HS-5 (cell line): ENCODE measurements at regions not wholly inside any gene's neighbourhood (a gene's known extent, or its start where the extent isn't known, plus 50 kb on each side); places are given as distances from the start of the nearest gene placed in this dataset.

Experiments
- DNase-seq: peaks from one replicate; pipeline ENCODE4 v3.0.0-alpha.2; 2012; ENCODE audit warnings: low read depth

DNA sequence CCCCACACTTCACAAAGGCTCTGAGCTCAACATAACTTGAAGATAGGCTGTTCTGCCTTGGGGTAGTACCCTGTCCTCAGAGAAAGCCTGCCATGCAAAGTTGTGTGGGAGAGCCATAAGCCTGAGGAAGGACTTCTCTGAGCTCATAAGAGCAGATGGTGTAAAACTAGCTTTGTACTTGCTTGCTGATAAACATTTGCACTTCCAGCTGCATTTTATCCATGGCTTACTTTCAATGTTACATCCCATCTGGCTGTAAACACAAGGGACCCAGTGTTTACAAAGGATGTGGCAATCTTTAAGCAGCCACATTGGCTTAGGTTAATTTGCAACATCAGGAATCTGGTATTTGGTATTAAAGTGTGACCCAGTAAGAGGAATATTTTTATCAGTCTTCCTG lies 258.1 kb downstream of the IPO8 start:
- no peak for DNase-seq

DNA sequence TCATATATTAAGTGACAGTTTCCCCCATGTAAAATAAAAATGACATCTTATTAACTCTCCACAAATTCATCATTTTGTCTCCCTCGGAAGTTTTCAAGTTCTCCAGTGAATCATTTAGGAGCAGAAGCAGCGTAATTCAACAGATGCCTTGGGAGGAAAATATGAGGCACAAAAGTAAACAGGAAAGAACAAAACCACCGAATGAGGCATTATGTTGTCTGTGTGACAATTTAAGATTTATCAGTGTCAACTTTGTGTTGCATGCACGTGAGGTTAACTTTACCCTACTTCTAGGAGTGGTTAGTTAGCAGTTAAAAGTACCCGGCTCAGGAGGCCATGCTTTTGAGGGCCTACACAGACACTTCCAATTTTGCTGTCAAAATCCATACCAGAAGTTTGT lies 258.6 kb downstream of the IPO8 start:
- DNase-seq: no peak

DNA sequence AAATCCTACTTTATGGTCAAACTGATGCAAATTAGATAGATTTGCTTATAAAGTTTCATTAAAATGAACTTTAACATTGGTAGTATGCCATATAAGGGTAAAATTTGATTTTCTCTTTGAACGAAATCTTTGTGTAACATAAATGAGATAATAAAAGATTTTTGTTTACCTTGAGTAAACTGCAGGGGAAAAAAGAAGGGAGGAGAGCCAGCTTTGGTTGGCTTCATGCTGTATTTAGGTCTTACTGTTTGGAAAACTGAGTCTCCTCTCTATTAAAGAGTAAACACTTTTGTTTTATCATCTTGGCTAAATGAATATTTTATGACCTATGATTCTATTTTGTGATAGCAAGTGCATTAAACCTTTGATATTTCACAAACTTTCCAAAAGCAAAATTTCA lies 267.6 kb downstream of the IPO8 start:
- DNase-seq: no peak

DNA sequence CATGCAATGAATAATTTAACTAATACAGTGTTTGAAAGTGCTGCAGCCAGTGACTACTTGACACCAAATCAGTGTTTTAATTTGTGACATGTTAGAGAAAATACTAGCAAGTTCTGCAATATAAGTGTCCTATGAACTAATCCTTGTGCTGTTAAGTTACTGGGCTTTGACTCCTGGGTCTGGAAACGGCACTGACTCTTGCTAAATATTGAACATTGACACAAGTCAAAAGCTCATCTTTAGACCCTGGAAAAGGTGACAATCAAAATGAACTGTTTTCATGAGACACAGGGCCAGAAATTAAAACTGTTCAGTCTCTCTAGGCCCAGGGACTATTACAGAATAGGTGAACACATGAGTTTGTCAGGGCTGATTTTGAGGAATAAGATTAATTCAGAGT lies 268.1 kb downstream of the IPO8 start:
- no peak for DNase-seq

DNA sequence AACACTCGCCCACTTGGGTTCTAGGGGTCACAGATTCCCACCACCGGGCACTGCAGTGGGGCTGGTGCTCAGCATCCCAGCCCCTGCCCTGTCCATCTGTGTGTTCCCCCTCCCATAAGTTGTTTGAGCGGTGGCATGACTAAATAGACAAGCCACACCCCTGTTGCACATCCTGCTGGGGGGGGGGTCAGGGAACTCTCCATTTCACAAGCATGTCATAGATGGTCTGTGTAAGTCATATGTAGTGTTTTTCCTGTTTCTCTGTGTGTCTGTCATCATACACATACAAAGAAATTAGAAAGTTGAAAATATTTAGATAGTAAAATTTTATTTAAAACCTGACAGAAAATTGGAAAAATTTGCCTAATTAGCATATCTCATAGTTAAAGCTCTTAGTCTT lies 270.2 kb downstream of the IPO8 start:
- DNase-seq: no peak

DNA sequence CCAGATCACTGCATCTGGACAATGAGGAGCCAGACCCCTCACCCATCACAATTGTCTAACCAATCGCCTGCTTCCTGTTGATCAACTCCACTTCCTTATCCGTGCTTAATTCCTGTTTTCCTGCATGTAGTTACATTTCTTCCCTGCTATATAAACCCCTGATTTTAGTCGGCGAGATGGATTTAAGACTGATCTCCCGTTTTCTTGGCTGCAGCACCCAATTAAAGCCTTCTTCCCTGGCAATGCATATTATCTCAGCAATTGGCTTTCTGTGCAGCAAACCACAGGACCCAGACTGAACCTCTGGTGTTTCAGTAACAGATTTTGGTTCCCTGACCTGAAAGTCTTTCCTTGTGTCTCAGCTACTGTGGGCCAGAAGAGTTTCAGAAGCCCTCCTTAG lies 272.3 kb downstream of the IPO8 start:
- no peak for DNase-seq

DNA sequence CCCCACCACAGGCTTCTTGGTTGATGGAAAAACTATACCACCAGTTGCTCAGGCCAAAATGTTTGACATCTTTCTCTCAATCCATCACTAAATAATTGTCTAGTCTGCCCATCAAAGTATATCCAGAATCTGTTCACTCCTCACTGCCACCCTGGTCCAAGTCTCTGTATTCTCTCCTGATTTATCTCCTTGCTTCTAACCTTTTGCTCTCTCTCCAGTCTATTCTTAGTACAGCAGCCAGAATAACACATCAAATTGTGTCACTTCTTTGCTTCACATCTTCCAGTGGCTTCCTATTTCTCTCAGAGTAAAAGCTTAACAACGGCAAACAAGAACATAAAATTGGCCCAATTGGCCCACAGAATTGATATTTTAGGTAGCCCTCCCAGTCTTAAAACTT lies 272.8 kb downstream of the IPO8 start:
- no peak for DNase-seq

DNA sequence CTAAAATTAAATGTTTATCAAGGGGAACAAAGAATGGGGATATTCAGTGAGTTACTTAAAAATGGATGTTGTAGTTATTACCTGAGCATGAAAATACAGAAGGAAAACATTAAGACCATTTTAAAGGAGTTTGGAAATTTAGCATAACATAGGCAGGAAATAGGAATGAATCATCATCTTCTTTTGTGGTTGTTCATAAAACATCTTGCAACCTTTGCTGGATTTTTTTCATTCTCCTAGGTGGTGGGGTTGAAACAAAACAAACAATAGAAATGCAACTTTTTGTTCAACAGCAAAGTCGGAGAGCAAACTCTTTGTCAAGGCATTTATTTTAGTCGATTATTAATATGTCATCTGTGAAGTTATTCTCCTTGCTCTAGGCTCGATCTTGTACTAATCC lies 275.1 kb downstream of the IPO8 start:
- no peak for DNase-seq

DNA sequence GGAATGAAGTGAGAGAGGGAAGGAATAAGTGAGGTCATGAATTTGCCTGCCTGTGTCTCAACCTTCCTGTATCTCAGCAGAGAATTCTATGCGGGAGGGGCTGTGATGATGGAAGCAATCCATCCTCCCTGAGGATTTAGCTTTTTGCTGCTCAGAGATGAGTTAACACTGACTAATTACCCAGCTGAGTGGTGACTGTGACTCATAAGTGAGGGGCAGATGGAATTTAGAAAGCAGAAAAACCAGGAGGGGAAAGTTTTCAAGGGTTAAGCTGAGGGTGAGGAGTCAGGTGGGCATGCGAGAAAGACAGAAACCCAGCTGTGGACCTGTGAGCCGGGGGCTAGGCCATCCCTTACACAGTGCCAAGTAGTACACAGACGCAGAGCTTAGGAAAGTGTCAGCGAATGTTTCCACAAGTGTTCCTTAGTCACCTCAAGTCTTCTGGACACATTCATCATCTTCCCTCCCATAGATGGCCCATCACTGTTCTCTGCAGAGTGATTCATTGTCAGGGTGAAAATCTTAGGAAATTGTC lies 277.9 kb downstream of the IPO8 start:
- peak; percentile 99 for DNase-seq

DNA sequence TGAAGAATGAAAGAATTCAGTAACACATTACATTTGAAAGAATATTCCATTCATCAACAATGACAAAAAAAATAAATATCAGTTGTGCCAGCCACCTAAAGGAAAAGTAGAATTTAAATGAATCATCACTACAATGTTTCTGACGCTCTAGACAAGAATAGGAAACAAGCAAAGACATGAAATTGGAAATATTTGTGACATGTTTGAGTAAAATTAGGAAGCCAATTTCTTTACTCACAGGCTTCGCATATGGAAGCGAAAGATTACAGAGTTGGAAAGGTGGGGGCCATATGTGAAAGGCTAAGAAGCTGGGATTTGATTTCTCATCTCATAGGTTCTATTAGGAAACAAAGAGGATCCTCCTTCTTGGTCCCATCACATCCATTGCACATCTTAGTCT lies 279.0 kb downstream of the IPO8 start:
- no peak for DNase-seq

DNA sequence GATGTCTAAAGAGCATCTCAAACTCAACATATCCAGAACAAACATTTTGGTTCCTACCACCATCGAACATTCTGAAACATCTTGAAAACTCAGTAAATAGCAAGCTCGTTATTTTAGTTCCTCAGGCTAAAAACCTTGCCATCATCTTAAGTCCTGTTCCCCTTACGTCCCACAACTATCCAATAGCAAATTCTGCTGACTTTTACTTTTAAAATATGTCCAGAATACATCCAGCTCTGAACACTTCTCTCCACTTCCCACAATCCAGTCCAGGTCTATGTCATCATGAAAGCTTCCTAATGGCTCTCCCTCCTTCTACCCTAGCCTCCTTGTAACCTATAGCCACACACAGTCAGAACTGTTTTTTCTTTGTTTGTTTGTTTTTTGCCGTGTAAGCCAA lies 279.9 kb downstream of the IPO8 start:
- no peak for DNase-seq

DNA sequence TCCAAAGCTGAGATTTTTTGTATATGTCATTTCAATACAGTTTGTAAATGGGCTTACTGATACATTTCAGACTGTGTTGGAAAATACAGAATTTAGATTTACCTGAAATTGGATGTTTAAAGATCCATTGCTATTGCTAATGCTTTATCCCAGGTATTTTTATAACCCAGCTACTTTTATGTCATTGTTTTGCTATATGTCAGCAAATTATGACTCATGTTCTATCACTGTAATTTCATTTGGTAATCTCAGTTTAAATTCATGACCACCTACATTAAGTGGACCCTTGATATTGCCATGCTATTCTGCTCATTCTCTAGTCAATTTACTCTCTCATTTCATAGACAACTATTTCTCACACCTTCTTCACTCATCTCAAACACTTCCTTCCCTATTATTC lies 281.2 kb downstream of the IPO8 start:
- DNase-seq: no peak

DNA sequence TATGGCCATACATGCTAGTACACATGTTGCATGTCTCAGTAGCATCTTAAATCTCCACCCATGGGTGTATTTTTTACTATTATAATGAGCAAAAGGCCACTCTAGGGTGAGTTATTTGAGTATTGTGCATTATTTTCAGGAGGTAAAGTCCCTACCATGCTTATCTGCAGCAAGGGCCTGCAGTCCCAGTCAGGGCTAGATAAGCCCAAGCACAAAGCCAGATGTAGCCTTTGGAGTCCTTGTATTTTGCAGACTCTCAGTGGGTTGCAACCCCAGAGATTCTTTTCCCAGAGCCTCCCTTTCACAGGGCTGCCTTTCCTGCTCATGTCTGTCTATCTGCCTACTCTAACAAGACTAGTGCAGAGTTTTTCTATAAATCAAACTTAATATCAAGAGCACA lies 295.3 kb downstream of the IPO8 start:
- DNase-seq: no peak

DNA sequence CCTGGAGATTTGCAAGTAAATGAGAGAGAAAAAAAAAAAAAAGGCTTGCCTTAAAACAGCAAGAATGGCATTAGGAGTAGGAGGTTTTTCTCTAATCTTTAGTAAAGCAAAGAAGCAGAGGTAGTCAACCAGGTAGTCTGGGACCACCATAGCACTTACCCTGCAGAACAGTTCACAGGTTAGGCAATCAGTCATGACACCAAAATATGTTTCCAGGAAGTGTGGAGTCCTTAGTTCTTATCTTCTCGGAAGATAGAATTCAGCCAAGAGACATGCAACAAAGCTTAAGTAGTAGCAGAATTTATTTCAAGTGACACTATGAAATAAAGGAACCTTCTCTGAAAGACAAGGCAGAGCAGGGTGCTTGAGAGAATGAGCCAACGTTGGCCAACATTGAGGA lies 295.8 kb downstream of the IPO8 start:
- DNase-seq: no peak

DNA sequence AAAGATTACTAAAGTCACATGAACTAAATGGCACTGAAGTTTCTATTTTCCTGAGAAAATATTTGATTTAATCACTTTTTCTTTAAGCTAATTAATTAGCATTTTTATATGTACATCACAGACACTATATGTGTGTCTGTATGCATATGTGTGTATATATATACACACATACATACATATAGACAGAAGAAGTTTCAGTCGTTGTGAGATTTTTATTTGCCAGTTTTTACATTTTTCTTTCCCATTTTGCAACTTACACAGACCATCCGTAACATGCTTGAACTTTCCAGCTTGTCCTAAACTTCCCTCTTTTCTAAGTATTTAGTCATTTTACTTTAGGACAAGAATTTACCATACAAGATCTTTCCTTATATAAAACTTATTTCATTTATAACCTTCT lies 299.1 kb downstream of the IPO8 start:
- DNase-seq: no peak

DNA sequence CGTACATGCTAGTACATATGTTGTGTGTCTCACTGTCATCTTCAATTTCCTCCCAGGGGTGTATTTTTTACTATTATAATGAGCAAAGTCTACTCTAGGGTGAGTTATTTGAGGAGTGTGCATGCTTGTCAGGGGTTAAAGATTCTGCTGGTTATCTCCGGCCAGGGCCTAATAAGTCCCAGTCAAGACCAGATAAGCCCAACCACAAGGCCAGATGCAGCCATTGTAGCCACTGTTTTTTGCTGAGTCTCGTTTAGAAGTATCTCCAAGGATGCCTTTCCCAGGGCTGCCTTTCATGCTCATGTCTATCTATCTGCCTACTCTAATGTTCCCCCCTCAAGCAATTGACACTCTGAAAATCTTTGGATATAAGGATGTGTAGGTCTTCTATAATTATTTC lies 300.5 kb downstream of the IPO8 start:
- DNase-seq: no peak

DNA sequence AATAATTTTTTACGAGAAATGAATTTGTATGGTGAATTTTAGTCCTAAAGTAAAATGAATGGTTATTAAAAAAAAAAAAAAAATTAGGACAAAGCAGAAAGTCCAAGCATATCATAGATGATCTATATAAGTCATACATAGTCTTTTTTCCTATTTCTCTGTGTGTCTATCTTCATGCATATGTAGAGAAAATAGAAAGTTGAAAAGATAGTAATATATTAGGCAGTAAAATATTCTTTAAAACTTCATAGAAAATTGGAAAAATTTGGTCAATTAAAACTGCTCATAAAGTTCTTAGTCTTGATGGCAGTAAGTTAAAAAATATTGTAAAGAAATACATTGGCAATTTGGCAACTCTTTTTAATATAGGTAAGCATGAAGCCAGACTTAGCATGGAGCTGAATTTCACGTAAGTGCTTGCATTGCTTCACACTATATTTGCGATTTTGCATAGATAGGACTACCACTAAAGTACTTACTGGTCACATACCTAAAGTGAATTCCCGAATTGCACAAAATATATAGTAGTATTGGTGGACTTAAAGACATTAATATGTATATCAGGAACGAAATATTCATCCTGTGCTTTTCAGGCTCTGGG lies 303.8 kb downstream of the IPO8 start:
- no peak for DNase-seq

DNA sequence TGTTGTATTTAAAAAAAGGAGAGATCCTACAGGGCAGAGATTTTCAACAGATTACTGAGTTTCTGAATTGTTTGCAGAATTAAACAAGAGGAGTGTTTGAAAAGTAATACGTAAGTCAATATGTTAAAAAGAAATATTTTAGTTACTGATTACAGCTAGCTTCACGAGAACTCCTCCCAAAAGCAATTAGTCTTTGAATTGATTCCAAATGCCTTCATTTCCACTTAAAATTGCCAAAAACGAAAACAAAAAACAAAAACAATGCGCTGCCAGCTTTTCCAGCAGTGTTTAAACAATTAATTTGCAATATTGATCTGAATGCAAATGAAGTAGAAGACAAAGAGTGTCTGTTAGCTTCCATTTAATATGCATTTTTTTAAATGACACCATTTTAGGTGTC lies 310.0 kb downstream of the IPO8 start:
- DNase-seq: no peak

DNA sequence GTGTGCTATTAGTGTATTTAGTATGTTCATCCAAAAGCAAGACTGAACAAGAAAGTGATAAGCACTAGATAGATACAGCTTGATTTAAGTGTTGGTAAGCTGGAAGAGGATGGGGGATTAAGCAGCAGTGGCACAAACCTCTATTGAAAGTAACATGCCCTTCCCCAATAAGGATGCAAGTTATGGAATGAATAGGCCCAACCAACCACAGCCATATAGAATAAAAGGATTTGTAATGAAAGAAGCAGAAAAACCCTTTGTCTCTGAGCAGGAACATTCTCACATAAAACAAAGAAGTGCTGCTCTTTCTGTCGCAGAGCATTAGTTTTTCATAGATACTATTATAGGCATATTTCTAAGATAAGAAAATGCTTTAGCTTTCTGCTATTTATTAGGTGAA lies 310.7 kb downstream of the IPO8 start:
- DNase-seq: no peak

DNA sequence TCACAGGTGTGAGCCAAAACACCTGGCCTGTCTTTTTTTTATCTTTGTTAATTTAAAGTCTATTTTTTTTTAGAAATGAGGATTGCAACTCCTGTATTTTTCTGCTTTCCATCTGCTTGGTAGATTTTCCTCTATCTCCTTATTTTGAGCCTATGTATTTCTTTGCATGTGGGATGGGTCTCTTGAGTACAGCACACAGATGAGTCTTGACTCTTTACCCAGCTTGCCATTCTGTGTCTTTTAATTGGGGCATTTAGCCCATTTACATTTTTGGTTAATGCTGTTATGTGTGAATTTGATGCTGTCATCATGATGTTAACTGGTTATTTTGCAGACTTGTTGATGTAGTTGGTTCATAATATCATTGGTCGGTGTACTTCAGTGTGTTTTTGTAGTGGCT lies 317.4 kb downstream of the IPO8 start:
- no peak for DNase-seq

DNA sequence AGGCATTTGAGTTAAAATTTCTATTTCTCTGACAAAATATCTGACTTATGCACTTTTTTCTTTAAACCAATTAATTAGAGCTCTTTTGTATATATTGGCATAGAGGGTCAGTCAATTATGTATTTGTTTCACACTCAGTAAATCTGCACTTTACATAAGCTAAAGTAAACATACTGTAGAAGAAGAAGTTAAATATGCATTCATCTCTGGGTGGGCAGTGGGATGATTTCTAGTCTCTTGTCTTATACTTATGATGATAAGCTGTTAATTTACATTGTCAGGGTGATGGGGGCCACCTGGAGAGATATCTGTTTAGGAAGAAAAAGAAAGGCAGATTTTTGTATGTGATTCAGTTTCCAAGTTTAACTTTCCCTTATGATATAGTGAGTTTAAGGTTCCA lies 330.8 kb downstream of the IPO8 start:
- DNase-seq: no peak

DNA sequence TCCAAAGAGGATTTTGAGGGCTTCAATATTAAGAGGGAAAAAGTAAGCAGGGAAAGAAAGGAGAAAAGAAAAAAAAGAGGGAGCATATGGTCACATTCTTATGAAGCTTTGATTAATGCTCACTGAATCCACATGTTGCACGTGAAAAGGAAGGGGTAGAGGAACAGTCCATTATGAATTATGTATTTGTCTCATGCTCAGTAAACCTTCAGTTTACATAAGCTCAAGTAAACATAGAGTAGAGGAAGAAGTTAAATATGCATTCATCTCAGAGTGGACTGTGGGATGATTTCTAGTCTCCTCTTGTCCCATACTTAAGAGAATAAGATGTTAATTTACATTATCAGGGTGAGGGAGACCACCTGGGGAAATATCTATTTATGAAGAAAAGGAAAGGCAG lies 334.5 kb downstream of the IPO8 start:
- DNase-seq: no peak

DNA sequence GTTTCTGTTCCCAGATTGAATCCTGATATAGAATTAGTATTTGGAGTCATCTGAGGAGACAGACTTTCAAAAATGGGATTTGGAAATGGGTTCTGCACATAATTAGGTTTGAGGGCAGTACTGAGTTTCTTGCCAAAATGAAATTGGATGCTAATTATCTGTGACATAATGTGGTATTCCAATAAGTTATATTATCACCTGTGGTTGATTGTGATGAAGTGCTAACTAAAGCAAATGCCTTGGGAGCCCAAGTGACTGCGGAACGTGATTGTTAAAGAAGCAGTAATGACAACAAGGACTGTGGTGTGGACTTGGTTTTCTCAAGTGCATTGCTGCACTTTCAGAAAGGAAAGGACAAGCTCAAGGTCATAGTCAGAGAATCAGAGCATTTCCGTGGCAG lies 337.0 kb downstream of the IPO8 start:
- no peak for DNase-seq

DNA sequence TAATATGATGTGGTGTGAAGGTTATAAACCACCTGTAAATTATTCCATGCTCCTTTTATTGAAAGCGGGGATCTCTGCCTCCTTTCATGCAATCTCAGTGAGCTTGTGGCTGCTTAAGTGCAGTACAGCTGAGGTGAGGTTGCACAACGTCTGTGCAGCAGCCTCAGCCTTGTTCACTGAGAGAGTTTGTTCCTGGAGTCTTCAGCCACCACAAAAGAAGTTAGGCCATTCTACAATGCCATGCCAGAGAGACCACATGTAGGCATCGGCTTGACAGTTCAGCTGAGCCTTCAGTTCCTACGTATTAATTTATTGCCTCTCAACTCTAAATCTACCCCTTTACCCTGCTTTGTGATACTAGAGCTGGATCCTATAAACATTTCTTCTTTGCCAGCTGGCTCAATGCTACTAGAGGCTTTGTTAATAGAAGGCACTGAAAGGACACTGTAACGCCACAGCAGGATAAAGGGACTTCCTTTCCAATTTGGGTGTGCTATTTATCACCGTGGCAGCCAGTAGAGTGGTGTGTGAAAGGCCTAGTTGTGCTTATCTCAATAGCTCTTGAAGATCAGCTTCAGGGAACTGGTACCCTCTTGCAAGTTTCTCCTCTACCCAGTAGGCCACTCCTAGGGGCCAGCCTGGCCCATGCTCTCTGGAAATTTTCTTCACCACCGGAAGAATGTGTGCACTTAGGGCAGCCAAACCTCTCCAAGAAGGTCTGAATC lies 337.7 kb downstream of the IPO8 start:
- no peak for DNase-seq
